ENCODE measurements at regions not wholly inside any gene's neighbourhood (a gene's known extent, or its start where the extent isn't known, plus 50 kb on each side); places are given as distances from the start of the nearest gene placed in this dataset.
A peak's percentile ranks its signal among the peaks of the same experiment; 100 is the strongest.

DNA sequence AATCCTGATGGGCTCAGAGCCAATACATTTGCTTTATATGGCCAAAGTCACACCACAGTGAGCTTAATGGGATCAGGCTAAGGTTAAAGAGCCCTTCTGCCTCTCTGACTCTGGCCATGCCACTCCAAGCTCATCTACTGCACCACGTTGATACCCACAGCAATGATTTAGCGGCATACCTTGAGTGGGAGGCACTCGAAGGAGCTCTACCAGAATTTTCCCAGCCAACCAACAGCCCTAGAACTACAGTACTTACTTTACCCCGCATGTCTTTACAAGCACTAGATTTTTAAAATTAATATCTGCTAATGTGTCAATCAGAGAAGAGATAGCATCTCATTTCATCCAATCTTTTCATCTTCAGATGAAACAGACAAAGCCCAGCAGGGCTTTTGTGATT, 300.5 kb downstream of the GRIN2B start:
- no peak for DNase-seq (ENCODE audit: low spot score)

GRCh38 chr12:13676880-13677279, 304.5 kb downstream of the GRIN2B start:
- no peak for DNase-seq (ENCODE audit: low spot score)

DNA sequence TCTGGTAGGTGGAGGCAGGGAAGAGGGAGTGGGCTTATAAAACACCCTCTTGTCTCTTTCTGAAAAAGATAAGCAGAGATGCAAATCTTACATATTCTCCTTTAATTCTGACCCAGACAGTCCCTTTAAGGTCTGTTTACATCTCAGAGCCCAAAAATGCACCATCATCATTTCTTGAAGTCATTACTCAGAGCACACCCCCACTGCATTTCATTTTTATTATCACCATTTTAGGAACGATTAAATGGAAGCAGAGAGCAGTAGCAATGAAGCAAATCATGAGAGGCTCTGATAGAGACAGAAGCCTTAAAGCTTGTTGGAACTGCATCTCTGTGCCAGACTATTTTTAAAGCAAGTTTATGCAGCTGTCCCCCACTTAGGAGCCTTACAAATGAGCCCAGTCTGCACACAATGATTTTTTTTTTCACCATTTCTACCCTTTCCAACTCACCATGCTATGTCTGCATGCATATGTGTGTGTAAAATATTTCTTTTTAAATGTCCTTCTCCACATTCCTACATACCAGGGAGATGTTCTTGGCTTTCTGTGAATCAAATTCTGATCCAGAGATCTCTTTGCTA, 311.0 kb downstream of the GRIN2B start:
- DNase-seq (ENCODE audit: low spot score), result no peak

- no peak for DNase-seq (ENCODE audit: low spot score)
These were observed 312.5 kb downstream of the GRIN2B start for GRCh38 chr12:13668880-13669279.

- DNase-seq (ENCODE audit: low spot score), result no peak
These were observed 314.6 kb downstream of the GRIN2B start for GRCh38 chr12:13666806-13667205.

DNA sequence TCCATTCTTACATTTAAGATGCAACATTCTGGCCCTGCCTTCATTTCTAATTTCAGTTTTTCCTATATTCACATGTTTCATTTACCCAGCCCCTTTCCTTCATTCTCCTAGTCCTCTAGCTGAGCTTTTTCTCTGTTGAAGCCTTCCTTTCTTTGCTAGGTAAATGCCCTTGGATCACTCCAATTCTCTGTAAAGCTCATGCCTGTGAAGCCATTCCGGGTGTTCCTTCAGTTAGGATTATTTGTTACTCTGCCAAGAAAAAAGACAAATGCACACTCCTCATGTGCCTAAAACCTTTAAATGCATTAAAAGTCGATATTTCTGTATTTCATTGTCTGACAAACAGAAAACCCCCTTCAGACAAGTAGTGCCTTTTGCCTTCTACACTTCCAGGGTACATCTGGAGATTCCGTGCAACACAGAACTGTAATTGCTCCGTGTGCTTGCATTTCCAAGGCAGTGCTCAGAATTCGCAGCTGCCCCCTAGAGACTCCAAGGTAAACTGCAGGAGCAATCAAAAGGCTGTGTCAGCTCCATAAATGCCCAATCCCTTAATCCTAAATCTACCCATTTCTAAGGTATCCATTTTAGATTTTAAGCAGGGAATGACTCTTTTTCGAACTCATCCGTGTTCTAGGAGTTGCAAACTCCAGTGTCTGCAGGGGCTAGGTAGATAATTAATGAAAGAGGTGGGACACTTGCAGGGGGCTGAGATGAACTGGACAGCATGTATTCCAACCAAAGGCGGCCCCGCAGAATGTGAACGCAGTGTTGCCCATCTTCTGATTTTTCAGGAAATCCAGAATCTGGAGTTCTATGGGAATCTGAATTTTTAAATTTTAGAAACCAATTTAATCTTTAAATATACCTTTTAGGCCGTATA, 320.2 kb downstream of the GRIN2B start:
- peak; percentile 47 for DNase-seq (ENCODE audit: low spot score)

- no peak for DNase-seq (ENCODE audit: low spot score)
These were observed 326.9 kb downstream of the GRIN2B start for GRCh38 chr12:13654456-13654855.

DNA sequence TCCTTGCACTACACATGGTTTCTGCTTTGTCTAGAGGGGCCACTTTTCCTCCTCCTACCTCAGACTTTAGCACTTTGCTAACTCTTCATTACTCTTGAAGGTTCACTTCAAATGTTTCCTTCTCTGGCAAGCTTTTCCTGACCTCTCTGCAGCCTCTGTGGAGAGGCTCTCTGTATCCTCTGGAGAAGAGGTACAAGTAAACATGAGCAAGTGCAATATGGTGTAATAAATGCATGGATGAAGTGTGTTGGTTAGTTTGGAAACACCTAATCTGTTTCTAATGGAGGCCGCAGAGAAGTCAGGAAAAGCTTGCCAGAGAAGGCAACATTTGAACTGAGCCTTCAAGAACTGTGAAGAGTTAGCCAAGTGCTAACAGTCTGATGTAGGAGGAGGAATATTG, 329.3 kb downstream of the GRIN2B start:
- no peak for DNase-seq (ENCODE audit: low spot score)

DNA sequence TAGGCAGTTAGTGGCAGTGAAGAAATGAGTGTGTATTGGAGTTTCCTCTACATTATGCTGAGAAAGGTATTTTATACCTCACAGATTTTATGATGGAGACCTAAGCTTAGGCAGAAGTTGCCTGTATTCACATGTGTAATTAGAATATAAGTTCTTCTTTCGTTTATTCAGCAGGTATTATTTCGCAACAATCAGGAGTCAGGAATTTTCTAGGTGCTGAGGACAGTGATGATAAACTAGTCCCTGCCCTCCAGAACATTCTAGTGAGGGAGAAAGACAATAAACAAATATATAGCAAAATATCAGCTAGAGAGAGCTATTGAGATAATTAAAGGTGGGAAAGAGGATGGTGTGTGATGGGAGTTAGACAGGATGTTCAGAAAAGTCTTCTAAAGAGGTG, 345.7 kb downstream of the GRIN2B start:
- DNase-seq (ENCODE audit: low spot score), result no peak

DNA sequence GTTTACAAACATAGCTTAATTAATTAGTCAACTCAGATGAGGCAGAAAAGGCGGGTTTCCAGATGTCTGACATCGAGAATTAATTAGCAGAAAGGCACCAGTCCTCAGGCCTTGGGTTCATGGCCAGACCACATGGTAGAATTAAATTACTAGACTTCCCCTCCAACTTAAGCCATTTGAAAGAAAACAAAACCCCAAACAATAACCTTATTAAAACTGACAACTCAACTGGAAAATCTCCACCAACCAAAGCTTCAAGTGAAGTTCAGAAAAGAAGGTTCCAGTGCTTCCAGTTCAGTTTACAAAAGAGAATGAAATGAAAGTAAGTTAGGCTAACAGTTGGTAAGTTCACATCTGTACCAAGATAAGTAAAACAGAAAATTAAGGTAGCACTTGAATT, 349.5 kb downstream of the GRIN2B start:
- DNase-seq (ENCODE audit: low spot score), result no peak

DNA sequence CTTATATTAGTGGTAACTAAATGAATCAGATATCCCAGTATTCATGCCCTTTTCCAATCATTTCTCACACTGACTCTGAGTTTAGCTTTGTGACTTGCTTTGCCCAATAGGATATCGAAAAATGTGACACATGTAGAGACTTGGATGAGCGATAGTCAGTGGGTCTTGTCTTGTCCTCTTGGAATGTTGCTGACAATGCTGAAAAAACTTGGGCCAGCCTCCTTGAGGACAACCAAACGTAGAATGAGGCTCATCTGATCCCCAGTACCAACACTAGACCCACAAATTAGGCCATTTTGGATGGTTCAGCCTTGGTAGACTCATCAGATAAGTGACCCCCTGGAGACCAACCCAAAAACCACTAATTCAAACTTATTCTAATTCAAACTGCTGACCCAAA, 351.0 kb downstream of the GRIN2B start:
- no peak for DNase-seq (ENCODE audit: low spot score)

GRCh38 chr12:13628067-13628466, 353.3 kb downstream of the GRIN2B start:
- DNase-seq (ENCODE audit: low spot score), result no peak

GRCh38 chr12:13627536-13627935, 353.9 kb downstream of the GRIN2B start:
- no peak for DNase-seq (ENCODE audit: low spot score)

- no peak for DNase-seq (ENCODE audit: low spot score)
These were observed 368.1 kb downstream of the GRIN2B start for GRCh38 chr12:13613297-13613696.

DNA sequence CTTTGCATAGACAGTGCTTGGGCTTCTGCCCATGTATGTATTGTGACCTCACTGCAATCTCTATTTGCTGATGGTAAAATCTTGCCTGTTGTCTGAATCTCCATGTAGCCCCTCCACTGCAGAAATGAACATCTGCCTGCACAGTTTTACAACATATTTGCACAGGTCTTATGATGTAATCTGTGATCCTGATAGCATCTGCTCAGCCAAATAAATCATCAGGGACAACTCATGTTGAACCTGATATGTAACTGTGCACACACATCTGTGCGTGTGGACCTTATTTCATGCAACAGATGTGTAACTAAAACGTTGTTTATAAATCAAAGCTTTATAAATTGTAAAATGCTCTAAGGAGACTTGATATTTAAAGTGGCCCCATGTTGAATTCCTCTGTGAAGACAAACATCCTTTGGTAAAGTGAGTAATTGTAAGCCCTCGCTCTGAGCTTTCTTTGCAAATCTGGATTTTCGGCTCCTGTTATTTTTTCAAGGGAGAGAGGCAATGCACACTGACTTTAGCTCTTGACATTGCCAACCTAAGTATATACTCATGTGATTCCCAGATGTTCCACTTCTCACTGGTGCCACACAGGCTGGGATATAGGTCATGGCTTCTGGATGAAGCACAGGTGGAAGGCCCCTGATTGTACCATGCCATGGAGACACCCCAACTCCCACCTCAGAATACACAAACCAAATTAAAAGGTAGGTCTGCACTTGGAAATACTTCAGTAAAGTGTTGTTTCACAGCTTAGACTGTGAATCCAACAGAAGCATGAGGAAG, 371.3 kb downstream of the GRIN2B start:
- no peak for DNase-seq (ENCODE audit: low spot score)

GRCh38 chr12:13606290-13606689, 375.1 kb downstream of the GRIN2B start:
- no peak for DNase-seq (ENCODE audit: low spot score)

DNA sequence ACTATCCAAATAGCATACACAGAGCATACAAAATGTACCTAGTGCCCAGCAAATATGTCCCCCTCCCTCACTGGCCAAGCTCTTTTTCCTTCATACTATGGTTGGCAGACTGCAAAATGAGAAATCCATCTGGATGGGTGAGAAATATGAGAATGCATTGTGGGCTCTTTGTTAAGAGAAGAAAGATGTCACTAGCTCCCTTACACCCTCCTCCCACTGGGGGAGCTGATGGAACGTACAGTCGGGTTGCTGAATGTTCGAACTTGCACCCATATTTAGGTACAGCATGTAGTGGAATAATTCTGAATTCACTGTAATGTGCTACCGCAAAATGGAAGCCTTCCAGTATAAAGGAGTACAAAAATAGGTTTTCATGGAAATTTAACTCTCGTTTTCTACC, 377.4 kb downstream of the GRIN2B start:
- DNase-seq (ENCODE audit: low spot score), result no peak

- DNase-seq (ENCODE audit: low spot score), result no peak
These were observed 379.2 kb downstream of the GRIN2B start for GRCh38 chr12:13602172-13602571.

GRCh38 chr12:13599176-13599575, 382.2 kb downstream of the GRIN2B start:
- DNase-seq (ENCODE audit: low spot score), result no peak

- no peak for DNase-seq (ENCODE audit: low spot score)
These were observed 383.6 kb downstream of the GRIN2B start for GRCh38 chr12:13597837-13598236.

DNA sequence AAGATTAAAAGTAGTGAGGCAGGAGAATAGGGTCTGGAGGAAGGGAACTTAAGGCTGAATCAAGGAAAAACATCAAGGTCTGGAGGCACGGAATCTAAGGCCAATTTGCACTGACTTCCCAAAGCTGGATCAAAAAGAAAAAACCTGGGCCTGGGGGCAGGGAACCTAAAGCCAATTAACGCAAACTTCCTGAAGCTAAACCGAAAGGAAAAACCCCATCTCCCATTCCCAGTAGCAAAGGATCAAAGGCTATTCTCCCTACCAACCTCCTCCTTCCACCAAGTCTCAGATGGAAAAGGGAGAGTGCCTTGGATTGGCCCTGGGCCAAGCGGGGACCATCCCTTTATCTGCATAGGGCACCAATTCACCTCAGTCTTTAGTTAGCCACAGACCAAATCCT, 384.2 kb downstream of the GRIN2B start:
- DNase-seq (ENCODE audit: low spot score), result no peak

DNA sequence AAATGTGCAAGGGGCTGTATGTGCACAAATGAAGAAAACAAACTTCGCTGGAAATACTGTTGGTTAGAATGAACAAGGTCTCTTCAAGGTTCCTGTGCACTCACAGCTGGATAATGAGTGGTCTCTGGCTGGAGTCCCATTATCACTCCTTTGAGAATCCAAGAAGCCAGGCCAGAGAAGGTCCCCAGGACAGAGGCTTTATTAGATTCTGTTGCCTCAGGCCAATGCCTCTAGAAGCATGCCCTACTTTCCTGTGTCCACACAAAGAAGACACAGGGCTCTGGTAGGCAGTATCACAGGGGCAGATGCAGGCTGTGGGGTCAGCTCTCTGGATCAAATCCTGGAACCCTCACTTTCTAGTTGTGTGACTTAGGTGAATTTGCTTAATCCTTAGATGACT, 384.7 kb downstream of the GRIN2B start:
- no peak for DNase-seq (ENCODE audit: low spot score)
